NCI-H1105 (cell line): ENCODE measurements at regions not wholly inside any gene's neighbourhood (a gene's known extent, or its start where the extent isn't known, plus 50 kb on each side); places are given as distances from the start of the nearest gene placed in this dataset.
A peak's percentile ranks its signal among the peaks of the same experiment; 100 is the strongest.
"Not testable (repeated sequence)": the region's sequence is repeated elsewhere in the genome, so short reads cannot be mapped to it uniquely, and the experiment has no call there.

Source experiments
- DNase-seq: peaks from one replicate; lab custom pipeline; 2025; lab: John Stamatoyannopoulos, UW

DNA sequence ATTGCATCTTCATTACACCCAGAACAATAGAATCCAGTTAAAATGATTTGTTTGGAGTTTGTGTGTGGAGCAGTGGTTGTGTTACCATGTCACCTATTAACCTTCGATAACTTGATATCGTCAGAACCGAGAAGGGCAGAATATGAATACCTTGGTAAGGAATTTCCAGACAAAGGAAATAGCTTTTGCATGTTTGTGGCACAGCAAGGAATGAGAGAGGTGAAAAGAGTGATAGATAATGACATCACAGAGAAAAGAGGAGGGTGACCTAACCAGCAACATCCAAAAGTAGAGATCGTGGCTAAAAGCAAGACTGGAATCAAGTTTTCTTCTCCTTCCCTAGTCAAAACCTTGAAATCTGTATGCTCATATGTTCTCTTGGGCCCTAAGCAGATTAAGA is 244.6 kb upstream of the NEGR1 start:
- DNase-seq = no peak

DNA sequence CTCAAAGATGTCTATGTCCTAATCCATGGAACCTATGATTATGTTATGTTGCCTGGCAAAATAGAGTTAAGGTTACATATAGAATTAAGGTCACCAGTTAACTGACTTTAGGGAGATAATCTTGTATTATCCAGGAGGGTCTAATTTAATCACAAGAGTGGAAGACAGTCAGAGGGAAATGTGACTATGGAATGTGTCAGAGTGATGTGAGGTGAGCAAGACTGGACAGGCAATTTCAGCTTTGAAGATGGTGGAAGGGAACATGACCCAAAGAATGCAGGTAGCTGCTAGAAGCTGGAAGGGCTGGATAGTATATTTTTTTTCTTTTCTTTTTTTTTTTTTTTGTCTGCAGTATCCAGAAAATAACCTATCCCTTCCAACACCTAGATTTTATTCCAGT is 241.7 kb upstream of the NEGR1 start:
- no peak for DNase-seq

DNA sequence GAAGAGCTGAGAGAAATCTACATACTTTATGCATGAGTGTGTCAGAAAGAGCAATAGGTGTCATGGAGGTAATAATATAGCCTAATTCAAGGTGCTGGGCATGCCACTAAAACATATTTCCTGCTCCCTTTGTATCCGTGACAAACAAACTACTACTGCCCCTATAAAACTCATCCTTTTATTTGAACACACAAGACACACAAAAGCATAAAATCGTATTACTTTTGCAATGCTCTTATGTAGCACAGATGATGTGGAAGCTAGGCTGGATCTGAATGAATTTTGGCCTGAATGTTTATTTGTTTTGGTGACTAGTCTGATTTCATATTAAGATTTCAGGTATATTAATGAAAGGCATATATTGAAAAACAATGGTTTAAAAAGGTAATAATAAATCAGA is 239.3 kb upstream of the NEGR1 start:
- DNase-seq = no peak

DNA sequence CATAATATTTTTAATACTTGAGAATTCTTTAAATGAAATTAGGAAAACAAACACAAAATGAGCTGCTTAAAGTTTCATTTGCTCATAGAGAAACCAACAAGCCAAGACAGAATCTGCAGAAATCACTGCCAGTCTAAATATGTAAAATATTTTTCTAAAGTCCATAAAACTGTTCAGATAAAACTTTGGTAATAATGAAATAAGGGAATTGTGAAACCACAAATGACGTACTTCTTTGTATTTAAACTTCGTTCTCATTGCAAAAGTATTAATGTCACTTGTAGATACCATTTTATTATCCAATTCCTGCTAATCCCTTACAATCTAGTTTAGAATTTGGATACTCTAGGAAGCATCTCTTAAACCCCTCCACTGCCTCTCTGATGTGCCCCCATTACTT is 234.5 kb upstream of the NEGR1 start:
- no peak for DNase-seq

DNA sequence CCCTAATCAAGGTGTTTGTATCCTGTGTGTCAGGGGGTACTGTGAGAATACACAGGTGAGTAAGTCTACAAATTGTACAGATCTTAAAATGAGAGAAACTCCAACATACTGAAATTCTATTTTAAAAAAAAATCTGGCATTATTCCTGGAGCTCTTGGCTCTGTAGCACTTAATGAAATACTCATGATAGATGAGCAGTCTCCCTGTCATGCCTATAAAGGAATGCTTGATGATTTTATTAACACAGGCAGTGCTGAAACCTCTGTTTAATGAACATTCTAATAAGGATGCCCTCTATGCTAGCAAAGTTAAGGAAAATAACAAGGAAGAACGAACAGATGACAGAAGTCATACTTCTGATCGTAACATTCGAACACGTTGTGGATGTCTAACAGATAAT is 233.9 kb upstream of the NEGR1 start:
- DNase-seq = no peak

DNA sequence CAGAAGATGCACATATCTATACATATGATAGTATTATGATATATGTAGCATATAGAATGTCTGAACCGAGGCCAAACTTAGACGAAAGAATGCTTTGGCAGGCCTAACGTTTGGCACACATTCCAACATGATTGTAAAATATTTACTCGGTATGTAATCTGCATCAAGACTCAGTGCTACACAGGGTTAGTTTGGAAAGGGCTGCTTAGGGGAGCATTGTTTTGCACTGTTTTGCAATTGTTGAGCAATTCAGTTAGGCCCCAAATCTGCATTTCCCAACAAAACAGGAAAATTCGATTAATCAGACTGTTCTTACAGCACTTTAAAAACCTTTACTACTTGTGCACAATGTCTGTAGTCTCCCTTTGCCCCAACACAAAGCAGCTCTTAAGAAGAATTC is 216.0 kb upstream of the NEGR1 start:
- DNase-seq = no peak

DNA sequence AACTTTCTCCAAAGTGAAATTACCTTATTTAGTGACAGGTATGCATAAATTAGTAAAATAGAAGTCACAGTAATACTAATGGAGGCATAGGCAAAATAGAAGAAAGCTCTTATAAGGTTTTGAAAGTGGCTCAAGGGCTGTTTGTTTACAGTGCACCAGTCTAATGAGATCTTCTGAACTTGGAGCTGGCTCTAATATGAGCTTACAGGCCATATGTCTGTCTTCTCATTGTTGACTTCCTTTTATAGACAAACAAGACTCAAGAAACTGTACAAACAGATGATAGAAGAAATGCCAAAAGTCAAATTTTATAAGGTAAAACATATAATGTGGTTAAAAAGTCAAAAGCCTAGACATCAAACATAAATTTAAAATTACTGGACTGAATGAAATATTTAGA is 207.5 kb upstream of the NEGR1 start:
- no peak for DNase-seq

DNA sequence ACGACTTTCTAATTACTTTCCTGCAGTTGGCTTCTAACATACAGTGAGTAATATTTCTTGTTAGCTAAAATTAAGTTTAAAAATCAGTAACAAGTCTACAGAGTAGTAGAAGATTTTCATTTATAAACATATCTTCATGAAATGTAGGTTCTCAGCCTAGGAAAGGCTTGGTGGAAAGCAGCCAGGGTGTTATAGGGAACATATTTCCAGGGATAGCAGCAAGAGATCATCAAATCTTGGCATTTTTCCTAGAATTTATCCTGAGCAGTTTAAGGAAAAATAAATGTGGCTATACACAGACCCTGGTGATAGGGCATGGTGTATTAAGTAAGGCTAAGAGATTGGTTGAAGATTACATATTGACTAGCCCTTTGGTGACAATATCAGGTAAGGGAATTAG is 203.5 kb upstream of the NEGR1 start:
- peak; percentile 1 for DNase-seq

DNA sequence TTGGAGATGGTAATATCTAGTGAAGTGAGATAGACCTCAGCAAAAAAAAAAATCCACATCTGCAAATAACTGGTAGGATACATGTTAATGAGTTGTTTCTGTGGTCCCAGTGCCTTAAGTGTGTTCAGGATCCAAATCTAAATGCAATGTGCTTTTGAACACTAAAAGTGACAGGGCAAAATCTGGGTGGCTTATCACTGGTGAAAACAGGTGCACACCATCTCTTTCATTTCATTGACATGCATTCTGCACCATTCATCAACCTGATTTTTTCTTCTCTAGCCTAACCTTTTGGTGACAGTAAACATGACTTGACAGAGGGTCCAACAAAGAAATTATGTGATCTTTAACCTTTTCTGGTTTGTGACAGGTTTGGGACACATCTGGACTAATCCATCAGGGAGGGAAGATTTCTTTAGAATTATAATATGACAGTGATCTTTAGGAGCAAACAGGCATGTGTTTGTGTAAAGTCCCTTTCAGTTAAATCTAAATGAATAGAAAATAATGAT is 201.6 kb upstream of the NEGR1 start:
- no peak for DNase-seq

DNA sequence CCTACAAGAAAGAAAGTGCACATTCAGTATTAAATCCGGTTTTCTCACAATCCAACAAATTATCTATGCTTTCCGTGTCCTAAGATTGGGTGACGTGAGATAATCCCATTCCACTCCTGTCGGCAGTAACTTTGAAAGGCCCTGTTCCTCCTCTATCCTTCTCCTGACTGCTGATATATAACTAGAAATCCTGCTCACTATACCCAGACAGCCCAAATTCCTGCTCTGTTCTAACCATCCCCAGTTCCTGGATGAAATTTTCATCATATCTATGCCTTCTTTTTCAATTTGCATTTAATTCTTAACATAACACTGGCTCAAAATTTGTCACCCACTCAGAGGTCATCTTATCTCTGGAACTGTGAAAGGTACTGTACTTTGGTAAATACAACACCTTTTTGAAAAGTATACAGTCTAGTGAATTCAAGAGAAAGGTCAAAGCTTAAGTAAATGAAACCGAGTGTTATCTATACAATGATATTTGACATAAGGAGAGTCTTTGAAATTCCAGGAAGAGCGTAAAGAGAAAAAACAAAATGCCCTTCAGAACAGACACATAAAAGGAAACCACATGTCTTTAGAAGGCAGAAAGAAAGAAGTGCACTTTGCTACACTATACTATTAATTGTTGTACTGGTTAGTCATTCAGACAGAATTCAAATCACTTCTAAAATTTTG is 200.5 kb upstream of the NEGR1 start:
- no peak for DNase-seq

DNA sequence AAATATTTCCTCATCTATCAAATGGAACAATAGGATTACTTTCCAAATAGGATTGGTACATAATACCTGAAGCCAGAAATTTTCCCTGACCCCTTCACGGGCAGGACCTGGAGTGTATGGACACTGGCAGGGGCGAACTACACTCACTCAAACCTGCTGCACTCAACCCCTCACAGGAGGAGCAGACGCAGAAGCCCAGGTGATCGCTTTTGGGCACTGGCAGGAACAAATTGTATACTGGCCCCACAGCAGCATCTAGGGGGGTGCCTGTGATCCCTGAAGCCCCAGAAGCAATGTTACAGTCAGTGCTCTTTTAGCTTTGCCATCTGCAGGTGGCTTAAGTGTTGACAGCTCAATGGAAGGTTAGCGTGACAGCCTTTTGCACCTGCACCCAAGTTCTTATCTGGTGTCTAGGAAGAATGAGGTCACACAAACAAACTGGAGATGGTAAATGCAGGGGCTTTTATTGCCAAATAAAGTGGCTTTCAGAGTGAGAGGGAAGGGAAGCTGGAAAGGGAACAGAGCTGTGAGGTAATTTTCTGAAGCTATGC is 199.2 kb upstream of the NEGR1 start:
- no peak for DNase-seq

DNA sequence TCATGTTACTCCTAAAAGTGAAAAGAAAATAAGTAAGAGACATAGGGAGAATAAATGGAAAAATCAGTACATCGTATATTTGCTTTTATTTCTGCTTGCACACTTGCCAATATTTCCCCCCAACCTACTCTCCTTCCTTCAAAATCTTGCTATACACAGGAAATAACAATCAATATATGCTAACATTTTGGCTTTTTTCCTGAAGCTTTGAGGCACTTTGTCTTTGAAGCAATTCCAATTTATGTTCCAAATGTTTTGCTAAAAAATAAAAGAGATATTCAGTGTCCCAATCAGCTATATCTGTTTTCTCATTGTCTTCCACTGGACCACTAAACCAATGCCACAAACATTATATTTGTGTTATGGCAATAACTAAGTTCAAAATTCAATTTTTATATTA is 184.0 kb upstream of the NEGR1 start:
- no peak for DNase-seq

DNA sequence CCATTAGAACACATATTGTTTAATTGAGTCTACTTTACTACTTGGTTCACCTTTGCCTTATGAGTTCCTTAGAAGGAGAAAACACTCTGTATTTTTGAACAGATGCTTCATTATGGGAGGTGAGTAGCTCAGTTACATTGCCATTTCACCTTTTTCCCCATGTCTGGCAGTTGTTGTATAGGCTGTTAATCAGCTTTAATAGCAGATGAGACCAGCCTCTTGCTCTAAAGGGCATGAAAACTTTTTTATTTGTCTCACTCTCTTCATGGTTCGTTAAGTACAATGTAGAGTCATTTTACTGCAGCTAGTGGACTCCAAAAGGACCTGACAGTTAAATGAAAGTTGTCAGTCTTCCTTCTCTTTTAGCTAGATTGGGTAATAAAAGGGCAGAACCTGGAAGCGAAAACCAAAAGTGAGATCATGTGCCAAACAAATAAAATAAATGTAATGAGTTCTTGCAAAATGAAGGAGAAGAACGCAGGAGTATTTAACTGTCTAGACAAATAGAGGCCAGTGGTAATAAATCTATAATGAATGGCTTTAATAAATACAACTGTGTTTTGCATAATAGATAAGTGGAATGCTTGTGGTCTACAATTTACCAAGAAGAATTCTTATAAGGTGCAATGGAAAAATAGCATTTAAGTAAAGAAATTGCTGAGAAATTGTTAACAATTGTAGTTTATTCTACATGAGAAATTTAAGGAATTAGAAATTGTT is 180.0 kb upstream of the NEGR1 start:
- DNase-seq = no peak

DNA sequence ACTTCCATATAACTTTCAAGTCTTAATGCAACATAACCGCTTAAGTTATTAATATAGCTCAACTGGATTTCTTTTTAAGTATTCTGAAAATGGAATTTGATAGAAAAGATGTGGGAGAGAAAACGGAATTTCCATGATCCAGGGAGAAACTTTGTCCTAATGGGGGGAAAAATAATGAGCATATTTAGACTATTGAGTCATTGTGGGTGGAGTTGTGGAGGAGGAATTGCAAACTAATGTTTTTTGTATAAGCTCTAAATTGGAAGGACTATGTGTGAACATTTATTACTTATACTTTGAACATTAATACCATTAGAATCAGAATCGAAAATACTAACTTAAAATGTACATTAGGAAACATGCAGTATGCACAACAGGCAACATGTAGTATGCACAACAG is 159.9 kb upstream of the NEGR1 start:
- no peak for DNase-seq

DNA sequence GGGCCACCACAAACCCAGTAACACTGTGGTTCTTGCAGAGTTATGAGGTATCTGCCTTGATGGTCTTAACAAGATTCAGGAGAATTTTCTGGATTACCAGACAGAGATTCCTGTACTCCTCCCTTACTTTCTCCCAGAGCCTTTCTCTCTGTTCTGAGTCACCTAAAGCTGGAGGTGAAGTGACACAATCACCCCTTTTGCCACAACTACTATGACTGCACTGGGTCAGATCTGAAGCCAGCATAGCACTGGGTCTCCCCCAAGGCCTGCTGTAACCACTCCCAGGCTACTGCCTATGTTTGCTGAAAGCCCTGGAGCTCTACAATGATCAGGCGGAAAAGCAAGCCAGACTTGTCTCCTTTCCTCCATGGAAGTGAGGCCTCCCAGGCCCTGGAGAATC is 156.7 kb upstream of the NEGR1 start:
- no peak for DNase-seq

DNA sequence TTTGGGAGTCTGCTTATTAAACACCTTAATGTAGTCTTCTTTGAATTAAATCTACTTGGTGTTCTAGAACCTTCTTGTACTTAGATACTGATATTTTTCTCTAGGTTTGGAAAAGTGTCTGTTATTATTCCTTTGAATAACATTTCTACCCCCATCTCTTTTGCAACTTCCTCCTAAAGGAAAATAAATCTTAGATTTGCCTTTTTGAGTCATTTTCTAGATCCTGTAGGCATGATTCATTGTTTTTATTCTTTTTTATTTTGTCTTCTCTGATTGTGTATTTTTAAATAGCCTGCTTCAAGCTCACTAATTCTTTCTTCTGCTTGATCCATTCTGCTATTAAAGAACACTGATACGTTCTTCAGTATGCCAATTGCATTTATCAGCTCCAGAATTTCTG is 155.9 kb upstream of the NEGR1 start:
- no peak for DNase-seq

DNA sequence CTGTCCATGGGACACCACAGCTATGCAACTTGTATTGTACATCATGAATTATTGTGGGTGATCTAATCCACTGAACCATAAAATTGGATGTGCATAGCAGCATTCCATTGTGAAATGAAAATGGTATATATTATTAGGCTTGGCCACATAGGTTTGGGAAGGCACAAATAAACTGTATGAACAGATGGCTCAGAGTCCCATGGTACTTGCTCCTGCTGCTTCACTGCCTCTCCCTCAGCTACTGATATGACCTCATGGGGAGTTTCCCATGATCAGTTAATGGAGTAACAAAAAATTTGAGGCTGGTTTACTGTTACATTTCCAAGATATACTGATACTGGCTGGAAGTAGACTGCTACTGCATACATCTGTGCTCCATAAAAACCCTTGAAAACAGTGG is 152.7 kb upstream of the NEGR1 start:
- no peak for DNase-seq

DNA sequence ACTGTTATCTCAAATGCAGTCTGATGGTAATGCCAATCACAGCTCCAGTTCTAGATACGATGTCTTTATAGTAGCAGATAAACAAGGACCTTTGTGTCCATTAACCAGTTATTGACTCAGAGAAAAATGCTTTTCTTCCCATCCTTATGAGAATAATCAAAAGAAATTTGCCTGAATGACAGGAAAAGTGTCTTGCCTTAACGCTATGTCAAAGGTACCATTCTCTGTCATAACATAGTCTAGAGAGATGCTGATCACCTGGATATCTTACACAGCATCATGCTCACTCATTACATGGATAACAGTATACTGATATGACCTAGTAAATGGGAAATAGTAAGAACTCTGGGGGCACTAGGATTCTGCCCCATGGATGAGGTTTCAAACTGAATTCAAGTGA is 151.7 kb upstream of the NEGR1 start:
- DNase-seq = no peak

DNA sequence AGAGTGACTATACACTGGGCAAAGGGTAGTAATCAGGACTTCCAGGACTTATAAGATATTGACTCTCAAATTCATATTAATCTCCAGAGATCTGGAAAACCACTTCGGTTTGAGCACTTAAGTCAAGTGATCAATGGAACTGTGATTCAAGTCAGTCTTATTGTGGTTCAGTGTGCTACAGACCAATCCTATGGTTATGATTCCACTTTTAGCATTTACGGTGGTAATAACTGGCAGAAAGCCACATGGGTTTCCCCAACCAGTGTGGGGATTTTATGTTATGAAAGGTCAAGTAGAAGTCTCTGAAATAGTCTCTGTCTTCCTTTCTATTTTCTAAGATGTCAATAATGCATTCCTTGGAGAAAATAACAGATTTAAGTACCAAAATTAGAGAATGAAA is 151.3 kb upstream of the NEGR1 start:
- no peak for DNase-seq

DNA sequence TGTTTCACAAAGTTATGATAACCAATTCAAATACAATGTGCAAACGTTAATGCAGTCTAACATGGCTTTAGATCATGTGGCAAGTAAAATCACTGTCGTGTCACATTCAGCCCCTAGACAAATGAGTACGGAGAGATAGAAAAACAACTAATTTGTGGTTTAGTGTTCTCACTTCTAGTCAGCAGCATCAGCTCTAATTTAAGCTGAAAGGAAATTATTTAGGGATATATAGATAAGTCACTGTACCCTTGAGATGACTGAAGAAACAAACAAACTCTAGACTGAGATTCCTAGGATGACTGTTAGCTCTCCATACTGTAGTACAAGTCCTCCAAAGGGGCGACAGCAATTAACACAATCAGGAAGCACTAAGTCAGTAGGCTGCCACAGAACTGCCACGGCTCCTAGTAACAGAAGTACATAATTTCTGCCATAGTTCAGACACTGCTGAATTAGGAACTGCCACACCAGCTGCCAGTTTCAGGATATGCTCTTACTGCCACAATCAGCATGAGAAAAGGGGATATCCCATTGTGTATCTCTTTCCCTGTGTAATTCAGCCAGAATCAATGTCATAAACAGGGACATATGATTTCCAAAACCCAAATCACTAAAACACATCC is 150.4 kb upstream of the NEGR1 start:
- DNase-seq = no peak

DNA sequence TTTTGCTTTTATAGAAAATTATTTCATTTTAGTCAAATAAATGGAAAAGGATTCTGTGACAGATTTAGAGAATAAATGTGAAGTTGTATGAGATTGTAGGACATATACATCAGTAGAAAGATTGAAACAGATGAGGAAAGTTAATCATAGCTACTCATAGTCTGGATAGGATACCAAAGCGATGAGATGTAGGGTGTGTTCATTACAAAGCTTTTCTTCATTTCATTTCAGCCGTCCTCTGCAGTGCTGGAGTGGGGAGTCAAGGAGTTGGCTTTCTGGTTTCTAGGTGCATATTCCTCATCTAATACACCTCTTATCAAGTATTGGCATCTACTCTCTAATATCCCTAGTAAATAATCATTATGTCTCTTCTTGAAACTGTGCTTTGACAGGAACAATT is 149.5 kb upstream of the NEGR1 start:
- no peak for DNase-seq

DNA sequence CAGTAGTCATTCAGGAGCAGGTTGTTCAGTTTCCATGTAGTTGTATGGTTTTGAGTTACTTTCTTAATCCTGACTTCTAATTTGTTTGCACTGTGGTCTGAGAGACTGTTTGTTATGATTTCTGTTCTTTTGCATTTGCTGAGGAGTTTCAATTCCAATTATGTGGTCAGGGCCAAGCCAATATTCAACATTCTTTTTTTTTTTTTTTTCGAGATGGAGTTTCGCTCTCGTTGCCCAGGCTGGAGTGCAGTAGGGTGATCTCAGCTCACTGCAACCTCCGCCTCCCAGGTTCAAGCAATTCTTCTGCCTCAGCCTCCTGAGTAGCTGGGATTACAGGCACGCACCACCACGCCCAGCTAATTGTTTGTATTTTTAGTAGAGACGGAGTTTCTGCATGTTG is 145.9 kb upstream of the NEGR1 start:
- DNase-seq = not testable (repeated sequence)

DNA sequence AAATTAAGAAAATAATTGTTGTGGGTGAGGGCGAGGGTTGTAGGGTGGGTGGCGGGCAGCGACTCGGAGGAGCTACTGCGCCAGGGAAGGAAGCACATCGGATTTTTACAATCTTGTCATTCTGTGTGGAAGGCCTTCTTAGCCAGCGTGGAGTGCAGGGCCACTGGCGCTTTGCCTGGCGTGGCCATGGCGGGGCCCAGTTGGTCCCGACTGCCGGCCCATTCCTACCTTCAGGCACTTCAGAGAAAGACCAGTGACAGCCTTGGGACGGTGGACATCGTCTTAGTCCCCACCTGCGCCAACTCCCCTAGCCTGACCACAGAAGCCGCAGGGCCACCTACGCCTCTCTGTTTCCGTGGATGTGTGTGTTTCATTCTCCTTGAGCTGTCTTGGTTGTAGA is 136.9 kb upstream of the NEGR1 start:
- DNase-seq = no peak
